ENCODE measurements at regions not wholly inside any gene's neighbourhood (a gene's known extent, or its start where the extent isn't known, plus 50 kb on each side); places are given as distances from the start of the nearest gene placed in this dataset.

DNA sequence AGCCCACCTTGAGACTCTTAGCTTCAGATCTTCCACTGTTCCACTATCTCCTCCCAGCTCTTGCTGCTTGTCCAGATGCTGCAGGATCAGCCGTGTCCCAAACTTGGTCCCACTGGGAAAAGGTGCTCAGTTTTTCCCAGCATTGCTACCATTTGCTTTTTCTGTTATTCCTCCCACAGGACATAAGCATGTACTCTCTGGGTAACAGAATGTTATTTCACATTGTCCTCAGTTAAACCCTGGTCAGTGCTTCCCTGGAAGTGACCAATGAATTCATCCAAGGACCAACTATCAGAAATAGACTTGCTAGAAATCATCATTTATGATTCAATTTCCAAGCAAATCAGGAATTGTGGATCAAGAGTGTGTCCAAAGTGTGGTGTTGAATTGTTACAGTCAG lies 179.2 kb upstream of the ZNF32 start:
- H3K4me3 ChIP-seq (ENCODE audit: low read depth, low read length), result no peak overlapping the region
- TF ChIP-seq, protein P1, sequence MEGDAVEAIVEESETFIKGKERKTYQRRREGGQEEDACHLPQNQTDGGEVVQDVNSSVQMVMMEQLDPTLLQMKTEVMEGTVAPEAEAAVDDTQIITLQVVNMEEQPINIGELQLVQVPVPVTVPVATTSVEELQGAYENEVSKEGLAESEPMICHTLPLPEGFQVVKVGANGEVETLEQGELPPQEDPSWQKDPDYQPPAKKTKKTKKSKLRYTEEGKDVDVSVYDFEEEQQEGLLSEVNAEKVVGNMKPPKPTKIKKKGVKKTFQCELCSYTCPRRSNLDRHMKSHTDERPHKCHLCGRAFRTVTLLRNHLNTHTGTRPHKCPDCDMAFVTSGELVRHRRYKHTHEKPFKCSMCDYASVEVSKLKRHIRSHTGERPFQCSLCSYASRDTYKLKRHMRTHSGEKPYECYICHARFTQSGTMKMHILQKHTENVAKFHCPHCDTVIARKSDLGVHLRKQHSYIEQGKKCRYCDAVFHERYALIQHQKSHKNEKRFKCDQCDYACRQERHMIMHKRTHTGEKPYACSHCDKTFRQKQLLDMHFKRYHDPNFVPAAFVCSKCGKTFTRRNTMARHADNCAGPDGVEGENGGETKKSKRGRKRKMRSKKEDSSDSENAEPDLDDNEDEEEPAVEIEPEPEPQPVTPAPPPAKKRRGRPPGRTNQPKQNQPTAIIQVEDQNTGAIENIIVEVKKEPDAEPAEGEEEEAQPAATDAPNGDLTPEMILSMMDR (IDR thresholded peaks at IDR 0.05; ENCODE audit: insufficient read depth, low read depth, low read length, missing control alignments), result no peak
- no peak for DNase-seq (ENCODE audit: low read depth)

DNA sequence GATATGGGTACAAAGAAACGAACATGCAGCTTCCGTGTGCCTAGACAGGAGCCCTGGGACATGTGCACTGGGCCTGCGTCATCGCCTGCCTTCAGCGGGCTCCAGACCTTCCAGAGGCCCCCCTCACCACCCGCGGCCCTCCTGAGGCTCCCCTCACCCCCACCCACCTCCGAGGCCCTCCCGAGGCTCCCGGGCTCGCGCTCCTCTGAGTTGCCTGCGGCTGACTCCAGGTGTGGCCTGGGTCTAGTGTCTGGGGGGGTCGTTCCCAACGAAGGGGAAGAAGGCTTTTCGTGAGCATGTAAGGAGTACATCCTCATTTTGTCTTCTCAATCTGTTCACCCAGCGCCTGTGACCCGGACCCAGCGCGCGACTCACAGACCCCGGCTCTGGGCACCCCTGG lies 177.3 kb upstream of the ZNF32 start:
- no peak overlapping the region for H3K4me3 ChIP-seq (ENCODE audit: low read depth, low read length)
- no peak for DNase-seq (ENCODE audit: low read depth)
- TF ChIP-seq, protein P1 (IDR thresholded peaks at IDR 0.05; ENCODE audit: insufficient read depth, low read depth, low read length, missing control alignments), result no peak

DNA sequence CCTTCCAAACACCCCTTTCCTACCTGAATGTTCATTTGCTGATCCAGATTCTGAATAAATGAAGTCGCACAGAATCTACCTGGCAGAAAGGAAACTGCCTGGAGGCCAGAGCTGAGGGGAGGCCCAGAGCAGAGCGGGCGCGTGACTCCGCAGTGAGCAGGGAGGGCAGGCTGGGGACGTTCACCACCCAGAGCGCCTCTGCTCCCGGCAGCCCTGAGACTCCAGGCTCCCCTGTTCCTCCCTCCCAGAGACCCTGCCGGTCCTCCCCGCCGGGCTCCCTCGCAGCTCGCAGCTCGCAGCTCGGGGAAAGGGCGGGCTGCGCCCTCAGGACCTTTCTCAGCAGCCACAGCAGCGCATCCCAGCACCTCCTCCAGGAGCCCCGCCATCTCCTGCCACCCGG lies 176.7 kb upstream of the ZNF32 start:
- TF ChIP-seq, protein P1 (IDR thresholded peaks at IDR 0.05; ENCODE audit: insufficient read depth, low read depth, low read length, missing control alignments), result no peak
- H3K4me3 ChIP-seq (ENCODE audit: low read depth, low read length), result no peak overlapping the region
- DNase-seq (ENCODE audit: low read depth), result no peak

DNA sequence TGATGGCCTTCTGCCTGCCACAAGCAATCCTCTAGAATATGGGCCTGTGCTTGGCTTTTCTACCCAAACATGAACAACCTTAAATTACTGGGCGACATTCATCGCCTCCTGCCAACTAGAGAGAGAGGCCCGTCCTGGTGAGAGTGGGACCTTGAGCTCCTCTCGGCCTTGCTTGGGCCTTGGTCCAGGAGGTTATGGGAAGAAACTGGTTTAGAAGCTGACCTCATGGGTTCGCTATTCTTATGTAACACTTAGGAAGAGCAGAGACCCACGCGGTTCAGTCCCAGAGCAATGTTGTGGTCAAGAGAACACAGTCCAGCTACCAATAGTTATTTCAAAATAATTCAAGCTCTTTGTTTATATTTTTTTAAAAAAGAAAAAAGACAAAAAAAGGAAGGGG lies 176.3 kb upstream of the ZNF32 start:
- H3K4me3 ChIP-seq (ENCODE audit: low read depth, low read length), result no peak overlapping the region
- TF ChIP-seq, protein P1 (IDR thresholded peaks at IDR 0.05; ENCODE audit: insufficient read depth, low read depth, low read length, missing control alignments), result no peak
- DNase-seq (ENCODE audit: low read depth), result no peak

DNA sequence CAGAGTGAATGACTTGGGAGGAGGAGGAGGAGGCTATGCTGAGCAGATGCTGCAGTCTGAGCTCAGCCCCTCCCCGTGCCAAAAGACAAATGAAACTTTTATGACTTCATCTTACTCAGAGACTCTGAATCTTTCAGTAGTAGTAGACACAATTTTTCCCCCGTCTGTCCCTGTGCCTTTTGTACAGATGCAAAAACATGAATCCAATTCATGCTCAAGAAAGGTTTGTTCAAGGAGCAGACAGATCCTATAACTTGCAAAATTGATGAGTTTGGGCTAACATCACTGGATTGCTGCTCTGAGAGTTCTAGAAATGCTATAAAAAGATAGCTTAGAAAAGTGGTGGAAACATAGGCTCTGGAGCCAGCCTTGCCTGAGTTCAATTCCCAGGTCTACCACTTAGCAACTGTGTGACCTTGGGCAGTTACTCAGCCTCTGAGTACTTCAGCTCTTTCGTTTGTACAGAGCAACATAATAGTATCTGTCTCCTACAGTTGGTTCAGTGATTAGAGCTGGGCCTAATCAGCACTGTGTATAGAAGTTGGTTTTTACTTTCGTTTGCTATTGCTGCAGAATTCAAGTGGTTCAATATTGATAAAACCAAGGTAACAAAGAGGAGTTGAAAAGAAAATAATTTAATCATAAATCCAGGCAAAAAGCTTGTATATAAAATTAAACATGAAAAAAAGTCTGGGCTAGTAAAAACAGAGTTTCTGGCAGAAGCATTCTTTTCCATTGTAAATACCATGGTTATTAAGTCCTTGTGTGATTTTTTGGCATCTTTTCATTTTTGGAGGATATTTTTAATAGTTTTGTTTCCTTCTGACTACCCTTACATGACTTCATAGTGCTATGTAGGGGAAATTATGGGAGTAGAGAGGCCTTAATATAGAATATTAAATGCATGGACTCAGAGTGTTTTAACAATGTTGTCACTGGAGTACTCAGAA lies 174.2 kb upstream of the ZNF32 start:
- TF ChIP-seq, protein P1 (IDR thresholded peaks at IDR 0.05; ENCODE audit: insufficient read depth, low read depth, low read length, missing control alignments), result no peak
- no peak for DNase-seq (ENCODE audit: low read depth)
- H3K4me3 ChIP-seq (ENCODE audit: low read depth, low read length), result no peak overlapping the region

DNA sequence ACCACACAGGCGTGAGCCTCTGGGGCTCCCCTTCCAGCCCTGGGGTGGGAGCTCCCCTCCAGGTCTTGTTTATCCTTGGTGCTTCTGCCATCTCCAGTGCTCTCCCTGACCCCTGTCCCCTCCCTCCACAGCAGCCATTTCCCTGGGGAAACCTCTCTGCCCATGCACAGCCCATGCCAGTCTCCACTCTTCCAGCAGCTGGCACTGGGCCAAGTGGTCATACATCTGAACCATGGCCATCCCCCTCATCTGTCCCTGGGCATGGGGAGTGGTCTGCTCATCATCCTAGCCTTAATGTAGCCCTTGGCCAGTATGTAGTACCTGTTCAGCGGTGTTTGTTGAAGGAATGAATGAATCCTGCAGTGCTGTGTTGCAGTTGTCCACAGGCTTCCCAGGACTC lies 172.4 kb upstream of the ZNF32 start:
- TF ChIP-seq, protein P1 (IDR thresholded peaks at IDR 0.05; ENCODE audit: insufficient read depth, low read depth, low read length, missing control alignments), result no peak
- no peak overlapping the region for H3K4me3 ChIP-seq (ENCODE audit: low read depth, low read length)
- DNase-seq (ENCODE audit: low read depth), result no peak

Measured in GM12865 (cell line).